ENCODE measurements at regions not wholly inside any gene's neighbourhood (a gene's known extent, or its start where the extent isn't known, plus 50 kb on each side); places are given as distances from the start of the nearest gene placed in this dataset.

DNA sequence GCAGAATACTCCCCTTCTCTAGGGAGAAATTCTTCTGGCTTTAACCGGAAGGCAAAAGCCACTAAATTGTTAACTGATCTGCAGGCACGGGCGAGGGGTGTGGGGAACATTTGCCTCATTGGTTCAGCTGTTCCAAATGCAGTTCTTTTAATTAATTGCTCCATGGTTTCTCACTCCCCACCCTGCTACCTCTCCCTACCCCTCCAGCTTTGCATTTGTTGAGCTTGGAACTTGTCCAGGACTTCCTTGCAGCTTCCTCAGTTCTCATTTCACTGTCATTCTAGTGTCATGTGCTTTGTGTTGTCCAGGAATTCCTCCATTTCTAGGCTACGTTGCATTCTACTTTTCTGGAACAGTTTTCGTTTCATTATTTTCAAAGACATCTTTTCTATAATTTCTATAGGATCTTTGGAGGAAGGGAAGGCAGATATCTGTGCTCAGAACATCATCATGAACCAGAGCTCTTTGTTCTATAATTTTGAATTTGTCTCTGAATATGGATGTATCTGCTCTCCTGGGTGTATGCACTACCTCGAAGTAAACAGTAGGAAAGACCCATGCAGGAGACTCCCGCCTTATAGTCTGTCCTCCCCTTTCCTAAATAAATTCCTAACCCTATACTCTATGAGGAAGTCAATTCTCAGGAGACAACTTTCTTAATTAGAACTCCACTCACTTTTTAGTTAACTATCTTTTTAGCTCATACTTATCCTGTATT, 132.4 kb upstream of the LMO4 start:
- DNase-seq (ENCODE audit: low spot score): no peak

DNA sequence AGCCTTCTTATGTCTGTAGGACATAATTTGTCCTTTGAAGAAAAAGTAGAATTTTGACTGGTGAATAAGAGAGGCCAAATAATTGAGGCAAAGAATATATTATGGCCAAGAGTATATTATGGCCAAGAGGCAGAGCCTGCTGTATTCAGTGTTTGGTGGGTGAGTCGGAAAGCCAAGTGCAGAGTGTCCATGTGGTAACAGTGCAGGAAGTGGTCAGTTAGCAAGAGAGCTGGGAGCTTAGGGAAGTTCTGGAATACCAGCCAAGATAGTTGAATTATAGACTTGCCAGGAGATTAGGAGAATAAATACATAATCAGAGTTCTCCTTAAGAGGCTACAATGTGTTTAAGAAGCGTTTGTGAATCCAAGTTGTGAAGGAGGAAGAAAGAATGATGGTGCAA, 131.5 kb upstream of the LMO4 start:
- no peak for DNase-seq (ENCODE audit: low spot score)

DNA sequence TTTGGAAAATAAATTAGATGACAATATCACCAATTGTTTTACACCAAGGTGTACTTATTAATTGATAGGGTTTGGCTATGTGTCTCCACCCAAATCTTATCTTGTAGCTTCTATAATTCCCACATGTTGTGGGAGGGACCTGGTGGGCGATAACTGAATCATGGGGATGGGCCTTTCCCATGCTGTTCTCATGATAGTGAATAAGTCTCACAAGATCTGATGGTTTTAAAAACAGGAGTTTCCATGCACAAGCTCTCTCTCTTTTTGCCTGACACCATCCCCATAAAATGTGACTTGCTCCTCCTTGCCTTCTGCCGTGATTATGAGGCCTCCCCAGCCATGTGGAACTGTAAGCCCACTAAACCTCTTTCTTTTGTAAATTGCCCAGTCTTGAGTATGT, 131.0 kb upstream of the LMO4 start:
- DNase-seq (ENCODE audit: low spot score): no peak

DNA sequence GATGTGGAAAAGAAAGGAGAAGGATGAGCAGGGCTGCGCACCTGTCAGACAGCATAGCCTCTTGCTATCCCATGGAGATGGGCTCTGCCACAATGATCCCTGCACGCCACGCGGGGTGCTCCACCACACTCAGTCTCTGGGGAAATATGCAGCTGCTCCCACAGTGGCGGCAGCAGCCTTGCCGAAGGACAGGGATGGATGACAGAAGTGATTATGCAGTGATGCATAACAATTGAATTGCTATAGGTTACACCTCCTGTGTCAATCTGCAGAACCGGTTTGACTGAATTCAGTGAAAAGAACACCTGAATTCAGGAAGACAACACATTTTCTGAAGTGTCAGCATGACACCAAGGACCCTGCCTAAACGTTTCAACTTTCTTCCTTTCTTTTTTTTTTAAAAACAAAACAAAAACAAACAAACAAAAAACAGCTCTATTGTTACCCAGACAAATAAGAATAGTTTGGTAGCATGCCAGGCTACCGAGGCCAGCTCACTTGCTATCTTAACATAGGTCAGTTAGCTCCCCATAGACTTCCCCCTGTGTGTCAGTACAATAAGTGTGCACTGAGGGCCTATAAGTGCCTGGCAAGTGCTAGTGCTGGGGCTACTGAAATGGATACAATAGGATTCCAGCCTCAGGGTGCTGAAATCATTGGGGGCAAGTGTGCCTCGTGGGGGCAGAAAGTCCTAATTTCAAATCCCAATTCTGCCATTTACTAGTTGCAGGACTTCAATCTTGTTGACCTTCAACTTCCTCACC, 127.6 kb upstream of the LMO4 start:
- DNase-seq (ENCODE audit: low spot score): no peak

DNA sequence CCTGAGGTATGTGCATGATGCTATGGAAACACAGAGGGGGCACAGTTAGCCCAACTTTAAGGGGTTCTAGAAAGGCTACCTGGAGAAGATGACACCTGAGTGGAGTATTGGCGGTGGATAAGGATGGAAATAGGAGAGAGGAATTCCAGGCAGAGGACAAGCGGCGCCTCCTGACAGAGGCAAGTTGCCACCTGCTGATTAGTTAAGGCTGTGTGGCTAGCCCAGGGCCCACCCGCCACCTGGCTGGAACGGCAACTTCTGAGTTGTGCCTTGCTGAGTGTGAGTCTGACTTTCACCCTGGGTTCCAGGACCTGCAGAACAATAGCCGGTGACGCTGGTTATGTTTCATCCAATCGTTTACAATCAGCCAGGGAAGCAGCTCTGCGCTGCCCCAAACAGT, 126.9 kb upstream of the LMO4 start:
- DNase-seq (ENCODE audit: low spot score): no peak

DNA sequence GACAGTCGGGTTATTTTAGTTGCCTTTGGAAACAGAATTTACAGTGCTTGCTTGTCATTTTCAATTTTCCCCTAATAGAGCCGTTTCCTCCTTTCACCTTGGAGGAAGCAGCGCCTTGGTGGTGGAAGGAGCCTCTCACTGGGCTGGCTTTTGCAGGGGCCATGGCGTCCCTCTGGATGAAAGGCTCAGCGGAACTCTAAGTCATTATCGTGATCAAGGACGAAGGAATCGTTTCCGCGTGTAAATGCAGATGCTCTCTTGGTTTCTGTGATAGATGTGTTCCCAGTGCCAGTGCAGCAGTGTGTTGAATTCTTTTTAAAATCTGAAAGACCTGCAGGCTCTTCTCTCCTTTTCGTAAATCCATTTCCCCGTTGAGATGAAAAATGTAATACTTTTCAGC, 126.2 kb upstream of the LMO4 start:
- no peak for DNase-seq (ENCODE audit: low spot score)

DNA sequence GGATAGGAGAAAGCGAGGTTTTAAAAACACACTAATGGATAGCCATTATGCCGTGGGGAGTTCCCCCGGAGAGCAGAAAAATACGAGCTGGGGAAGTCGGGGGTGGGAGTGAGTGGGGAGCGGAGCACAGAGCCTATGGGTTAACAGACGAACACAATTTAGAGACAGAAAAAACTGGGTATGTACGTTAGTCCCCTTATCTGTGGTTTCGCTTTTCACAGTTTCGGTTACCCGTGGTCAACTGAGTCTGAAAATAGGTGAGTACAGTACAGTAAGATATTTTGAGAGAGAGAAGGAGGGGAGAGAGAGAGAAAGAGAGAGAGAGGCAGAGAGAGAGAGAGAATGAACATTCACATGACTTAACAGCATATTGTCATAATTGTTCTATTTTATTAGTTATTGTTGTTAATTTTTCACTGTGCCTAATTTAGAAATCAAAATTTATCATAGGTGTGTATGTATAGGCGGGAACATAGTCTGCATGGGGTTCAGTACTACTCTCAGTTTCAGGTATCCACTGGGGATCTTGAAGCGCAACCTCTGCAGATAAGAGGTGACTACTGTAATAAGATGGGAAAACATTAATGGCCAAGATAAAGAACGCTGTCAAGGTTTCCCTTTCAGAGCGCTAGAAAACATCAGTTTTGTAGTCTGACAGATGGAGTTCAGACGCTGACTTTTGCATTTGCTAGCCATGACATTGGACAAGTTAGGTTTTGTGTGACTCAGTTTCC, 125.6 kb upstream of the LMO4 start:
- DNase-seq (ENCODE audit: low spot score): no peak

DNA sequence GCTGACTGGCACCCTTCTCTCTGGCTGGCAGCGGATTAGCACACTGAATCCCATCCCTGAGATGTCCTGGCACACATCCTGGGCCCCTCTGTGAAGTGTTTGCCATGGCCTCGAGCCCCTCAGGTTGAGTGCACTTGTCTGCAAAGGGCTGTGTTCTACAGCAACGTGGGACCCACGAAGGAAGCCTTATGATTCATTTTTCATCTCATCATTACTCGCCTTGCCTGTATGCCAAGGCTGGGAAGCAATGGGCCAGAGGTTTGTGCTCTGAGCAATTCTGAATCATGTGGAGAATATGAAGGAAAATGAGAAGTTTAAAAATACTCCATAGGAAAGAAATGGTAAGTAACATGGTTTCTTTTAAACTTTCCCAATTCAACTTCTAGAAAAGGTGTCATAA, 124.8 kb upstream of the LMO4 start:
- DNase-seq (ENCODE audit: low spot score): no peak

DNA sequence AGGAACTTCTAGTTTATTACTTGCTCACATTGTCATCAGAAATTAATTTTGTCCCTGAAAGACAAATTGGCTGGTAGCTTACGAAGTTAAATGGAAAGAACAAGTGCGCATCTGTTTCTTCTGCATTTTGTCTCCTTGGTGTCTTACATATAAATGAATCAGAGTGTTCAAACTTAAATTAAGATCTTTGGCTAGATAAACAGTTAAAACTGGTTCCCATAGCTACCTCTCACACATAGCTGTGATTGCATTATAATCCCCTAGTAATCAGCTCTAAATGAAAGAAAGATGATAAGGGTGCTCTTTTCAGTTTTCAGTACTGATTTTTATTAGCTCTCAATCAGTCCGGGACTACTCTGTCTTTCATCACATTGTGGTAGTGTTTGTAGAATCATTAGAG, 124.2 kb upstream of the LMO4 start:
- no peak for DNase-seq (ENCODE audit: low spot score)

DNA sequence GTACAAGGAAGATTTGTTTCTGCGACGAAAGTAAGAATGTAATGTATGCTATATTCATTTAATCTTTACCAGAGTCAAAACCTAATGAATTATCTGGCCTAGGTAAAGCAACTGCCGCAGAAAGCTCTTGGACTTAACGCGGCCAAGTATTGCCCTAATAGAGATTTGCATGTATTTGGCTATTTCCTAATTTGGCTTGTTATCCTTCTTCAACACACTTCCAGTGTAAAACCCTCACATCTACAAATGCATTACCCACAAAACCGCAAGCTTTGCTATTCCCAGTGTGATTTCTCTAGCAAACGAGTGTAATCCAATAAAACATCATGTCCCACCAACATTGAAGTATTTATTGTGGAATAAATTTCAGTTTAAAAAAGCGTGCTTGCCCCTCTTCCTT, 123.8 kb upstream of the LMO4 start:
- DNase-seq (ENCODE audit: low spot score): no peak

DNA sequence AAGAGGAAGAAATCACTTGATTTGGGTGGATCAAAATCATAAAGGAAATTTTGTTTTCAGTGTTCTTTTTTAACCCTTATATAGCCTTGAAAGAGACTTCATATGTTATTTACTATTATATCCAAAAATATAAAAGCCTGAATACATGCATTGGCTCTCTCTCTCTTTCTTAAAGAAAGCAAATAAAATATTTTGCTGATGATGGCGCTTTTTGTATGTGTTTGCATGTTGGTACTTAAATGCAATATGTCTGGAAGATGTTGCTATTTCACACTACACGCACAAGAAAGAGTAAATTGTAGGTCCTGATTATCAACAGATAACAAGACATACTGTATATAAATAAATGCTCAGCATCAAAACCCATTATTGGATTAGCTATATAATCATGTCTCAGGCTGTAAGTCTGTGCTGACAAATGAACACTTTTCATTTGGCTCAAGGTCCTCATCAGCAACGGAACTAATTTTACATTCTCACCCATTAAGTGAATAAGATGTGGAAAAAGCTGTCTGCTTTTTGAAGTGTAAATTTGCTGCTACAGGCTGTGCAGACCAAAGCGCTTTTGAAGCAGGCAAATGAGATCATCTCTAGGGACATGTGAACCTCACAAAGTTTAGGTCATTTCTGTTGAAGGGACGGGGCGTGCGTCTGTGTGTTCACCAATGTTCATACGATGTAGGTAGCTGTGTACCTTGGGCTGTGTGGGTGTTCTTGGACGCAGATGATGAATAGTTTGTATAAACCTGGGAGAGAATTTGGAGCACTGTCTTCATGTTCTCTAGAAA, 122.4 kb upstream of the LMO4 start:
- DNase-seq (ENCODE audit: low spot score): no peak

DNA sequence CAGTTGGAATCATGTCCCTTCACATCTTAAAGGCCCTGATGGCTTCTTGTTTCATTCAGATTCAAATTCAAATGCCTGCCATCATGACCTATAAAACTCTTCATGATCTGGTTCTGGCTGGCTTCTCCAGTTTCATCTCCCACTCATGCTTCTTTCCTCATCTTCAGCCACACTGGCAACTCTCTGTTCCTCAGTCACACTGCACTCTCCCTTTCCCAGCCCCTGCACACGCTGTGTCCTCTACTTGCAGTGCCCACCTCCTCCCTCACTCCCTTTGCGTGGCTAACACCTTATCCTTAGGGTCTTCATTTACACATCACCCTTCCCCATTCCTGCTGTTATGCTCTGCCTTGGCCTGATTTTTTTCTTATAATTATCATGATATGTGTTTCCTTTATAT, 120.6 kb upstream of the LMO4 start:
- no peak for DNase-seq (ENCODE audit: low spot score)

DNA sequence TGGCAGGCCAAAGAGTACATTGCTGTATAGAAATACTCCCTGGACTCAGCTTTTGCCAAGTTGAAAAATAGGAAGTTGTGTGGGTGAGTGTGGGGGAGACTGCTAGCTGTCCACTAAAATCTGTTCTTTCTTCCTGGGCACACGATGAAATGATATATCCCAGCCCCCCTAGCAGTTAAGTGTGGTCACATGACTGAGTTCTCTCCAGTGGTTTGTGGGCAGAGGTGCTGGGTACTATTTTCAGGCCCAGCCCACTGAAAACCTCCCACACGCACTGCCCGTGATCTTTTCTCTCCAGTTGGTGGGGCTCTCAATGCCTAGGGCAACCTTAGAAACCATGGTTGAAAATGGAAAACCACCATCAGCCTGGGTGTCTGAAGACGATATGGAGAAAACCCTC, 119.7 kb upstream of the LMO4 start:
- no peak for DNase-seq (ENCODE audit: low spot score)

DNA sequence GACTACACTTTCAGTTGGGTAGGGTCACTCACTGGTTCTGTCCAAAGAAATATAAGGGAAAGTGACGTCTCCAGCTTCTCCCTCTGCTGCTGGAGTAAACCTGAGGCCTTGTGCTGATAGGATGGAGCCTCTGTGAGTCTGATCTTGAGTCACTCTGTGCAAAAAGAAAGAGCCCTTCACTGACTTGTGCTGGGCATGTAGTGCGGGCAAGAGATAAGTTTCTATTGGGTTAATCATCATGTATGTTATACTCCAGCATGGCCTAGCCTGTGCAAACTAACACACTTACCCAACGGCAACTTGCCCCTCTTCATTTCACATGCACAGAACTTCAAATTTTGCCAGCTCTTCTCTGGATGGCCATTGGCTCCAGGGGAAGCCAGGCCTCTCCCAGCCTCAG, 118.5 kb upstream of the LMO4 start:
- no peak for DNase-seq (ENCODE audit: low spot score)

DNA sequence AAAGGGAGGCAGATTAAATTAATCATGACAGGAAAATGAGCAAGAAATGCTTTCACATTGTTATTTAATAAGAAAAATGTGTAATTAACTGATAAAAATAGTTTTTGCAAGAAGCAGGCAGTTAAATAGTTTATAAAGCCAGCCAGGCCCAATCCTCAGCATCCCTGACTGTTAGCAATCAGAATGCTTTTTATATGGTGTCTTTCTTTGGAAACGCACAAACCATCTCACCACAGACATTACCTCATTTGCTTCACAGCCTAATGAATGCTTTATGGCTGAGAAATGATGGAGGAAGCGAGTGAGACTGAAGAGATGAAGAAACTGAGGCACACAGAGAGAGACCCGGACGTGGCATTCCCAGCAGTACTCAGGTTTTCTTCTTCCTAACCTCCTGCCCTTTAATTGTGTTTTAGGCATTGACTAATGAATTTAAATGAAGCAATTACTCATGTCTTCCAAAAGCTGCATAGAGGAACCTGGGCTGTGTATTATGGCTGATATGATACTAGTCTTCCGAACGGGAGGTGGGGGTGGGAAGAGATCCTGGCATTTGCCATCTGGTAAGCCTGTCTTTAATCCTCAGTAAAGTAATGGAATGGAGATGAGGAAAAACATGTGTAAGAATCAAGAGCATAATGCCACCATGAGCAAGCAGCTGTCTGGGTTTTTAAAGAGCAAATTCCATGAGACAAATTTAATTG, 116.1 kb upstream of the LMO4 start:
- DNase-seq (ENCODE audit: low spot score): no peak

DNA sequence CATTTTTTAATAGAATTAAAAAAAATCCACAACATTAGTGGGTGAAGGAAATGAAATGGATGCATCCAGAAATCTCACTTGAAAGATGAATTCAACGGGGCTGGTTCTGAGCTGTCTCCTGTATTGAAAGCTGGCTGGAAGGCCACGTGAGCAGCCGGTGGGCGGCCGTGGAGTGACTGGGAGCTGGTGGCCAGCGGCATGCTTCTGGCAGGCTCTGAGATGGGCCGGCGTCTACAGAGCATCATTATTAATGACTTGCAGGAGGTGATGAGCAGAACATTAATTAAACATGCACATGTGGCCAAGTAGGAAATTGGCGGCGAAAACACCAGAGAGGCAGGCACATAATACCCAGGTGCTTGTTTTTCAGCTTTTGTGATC, 115.6 kb upstream of the LMO4 start:
- DNase-seq (ENCODE audit: low spot score): no peak

DNA sequence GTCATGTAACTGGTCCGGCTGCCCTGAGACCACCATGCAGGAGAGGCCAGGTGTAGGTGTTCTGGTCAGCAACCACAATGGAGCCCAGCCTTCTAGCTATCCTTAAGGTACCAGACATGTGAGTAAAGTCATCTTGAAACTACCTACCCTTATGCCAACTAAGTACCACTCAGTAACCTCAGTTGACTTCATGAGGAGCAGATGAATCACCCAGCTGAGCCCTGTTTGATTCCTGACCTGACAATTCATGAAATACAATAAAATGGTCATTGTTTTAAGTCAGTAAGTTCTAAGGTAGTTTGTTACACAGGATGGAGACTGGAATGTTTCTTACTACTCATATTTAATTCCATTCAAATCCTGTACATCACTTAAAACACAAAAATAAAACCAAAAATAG, 113.1 kb upstream of the LMO4 start:
- DNase-seq (ENCODE audit: low spot score): no peak

DNA sequence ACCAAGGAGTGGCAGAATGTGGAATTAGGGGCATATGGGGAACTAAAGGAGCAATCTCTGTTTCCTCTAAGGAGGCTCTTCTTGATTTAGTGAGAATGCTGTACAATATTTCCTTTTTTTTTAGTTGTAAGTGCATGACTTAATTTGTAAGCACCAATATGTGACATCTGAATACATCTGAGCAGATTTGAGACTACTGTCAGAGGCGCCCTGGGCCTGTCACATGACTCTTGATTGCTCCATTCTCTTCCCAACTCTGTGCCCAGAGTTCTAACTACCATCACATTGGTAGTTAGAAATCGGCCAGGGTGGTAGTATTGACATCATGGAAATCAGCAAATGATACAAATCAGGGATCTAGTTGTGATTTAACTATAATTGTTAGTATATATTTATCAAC, 110.1 kb upstream of the LMO4 start:
- no peak for DNase-seq (ENCODE audit: low spot score)

DNA sequence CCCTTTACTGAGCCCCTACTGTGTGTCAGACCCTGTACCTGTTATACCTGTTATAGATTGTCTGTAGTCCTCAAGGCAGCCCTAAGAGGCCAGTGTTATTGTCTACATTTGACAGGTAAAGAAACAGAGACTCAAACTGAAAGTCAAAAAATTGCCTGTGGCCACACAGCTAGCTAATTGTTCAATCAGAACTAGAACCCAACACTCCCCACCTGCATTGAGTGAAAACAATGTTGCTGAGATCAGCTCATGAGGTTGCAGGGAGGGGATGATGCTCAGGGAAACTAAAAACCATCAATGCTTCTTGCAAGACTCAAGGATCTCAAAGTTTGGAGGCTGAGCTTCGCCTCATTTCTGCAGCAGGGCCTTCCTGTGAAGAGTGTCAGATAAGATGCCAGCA, 109.5 kb upstream of the LMO4 start:
- DNase-seq (ENCODE audit: low spot score): no peak

DNA sequence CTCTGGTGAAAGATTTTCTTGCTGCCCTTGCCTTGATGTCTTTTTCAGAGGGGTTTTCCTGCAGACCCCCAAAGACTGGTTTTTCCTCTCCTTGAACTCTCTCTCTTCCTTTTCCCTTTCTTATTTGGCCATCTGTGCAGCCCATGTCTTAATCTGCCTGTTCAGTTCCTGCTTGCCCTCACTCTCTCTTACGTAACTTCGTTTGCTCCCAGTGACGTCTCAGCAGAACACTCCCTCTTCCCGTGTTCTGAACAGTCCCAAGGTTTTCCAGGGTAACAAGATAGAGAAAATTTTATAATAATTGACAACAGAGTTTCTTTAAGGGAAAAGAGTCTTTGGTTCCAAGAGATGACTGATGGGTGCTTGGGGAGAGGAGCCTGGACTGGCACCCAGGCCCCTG, 109.1 kb upstream of the LMO4 start:
- no peak for DNase-seq (ENCODE audit: low spot score)

DNA sequence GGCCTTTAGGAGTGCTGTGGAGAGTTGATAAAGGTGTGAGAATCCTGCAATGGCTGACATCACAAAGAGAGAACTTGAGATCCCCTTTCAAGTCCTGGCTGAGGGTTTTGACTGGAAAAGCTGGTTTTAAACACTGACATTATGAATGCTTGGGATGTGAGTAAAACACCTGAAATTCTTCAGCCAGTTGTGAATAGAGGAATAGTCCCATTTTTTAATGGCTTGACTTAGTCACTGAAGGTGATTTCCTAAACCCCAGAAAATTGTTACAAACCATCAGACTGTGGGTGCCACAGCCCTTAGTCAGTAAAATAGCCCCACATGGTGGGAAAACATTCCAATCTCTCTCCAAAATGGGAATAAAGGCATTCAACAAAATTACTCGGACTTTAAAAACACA, 107.7 kb upstream of the LMO4 start:
- no peak for DNase-seq (ENCODE audit: low spot score)

DNA sequence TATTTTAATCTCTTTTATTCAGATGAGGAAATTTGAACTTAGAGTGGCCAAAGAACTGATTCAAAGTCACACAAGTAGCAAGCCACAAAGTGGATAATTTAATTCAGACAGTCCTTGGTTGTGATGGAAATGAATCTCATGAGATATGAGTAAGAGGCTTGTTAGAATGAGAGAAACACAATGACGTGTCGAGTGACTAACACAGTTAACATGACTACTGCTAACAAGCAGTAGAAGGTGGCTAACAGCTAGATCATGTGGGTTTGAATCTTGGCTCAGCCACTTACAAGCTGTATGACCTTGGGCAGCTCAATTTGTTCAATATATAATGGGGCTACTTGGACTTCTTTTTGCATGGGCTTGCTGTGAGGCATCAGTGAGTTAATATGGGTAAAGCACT, 104.5 kb upstream of the LMO4 start:
- DNase-seq (ENCODE audit: low spot score): no peak
